HUES64 (cell line): ENCODE measurements at regions not wholly inside any gene's neighbourhood (a gene's known extent, or its start where the extent isn't known, plus 50 kb on each side); places are given as distances from the start of the nearest gene placed in this dataset.

Source experiments
- H3K27ac ChIP-seq: 2 replicates; pipeline ENCODE4 v1.7.0; 2013; ENCODE audit warnings: low read depth, low read length, inconsistent platforms
- H3K27me3 ChIP-seq: 2 replicates; pipeline ENCODE4 v1.6.1; 2013; ENCODE audit warnings: mild to moderate bottlenecking, low read length; ENCODE audit not compliant: insufficient read depth
- H3K36me3 ChIP-seq: 2 replicates; pipeline ENCODE4 v1.6.1; 2013; ENCODE audit warnings: mild to moderate bottlenecking, low read length; ENCODE audit not compliant: insufficient read depth
- H3K4me1 ChIP-seq: 2 replicates; pipeline ENCODE4 v1.6.1; 2013; ENCODE audit warnings: mild to moderate bottlenecking, low read length, moderate library complexity; ENCODE audit not compliant: insufficient read depth
- H3K4me3 ChIP-seq: 2 replicates; pipeline ENCODE4 v1.5.1; 2013; ENCODE audit warnings: mild to moderate bottlenecking, low read length, moderate library complexity
- H3K9ac ChIP-seq: 2 replicates; pipeline ENCODE4 v1.6.1; 2013; ENCODE audit warnings: mild to moderate bottlenecking, low read depth, low read length
- H3K9me3 ChIP-seq: 2 replicates; pipeline ENCODE4 v1.6.1; 2013; ENCODE audit warnings: low read depth, low read length; ENCODE audit not compliant: insufficient read depth
- WGBS: fragments of 150-250, 120-280 bp; methylation state at CpG from one replicate; pipeline ENCODE4 v1.1.7; 2013; ENCODE audit warnings: missing lambda C conversion rate; 5-methylcytosine and 5-hydroxymethylcytosine counted together

DNA sequence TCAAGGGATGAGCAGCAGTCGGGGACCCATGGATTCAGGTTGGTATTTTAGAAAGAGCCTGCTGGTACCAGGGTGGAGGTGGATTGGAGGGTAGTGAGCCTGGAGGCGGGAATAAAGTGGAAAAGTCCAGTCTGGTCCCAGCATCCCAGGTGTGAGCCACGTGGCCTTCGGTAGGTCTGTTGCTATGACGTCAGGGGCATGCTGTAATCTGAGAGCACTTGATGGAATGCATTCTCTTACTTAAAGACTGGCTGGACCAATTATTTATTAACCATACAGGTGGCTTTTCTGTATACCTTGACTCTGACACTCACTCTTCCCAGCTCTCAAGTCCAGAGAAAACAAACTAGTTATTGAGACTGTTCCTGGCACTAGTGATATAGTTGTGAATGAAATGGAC lies 389.9 kb upstream of the RGMA start:
- WGBS, result 81% methylated on average over 5 of the region's 5 CpGs
- no peaks in the 10 kb centered on the region for H3K9me3 ChIP-seq
- H3K36me3 ChIP-seq, result no peaks in the 10 kb centered on the region
- H3K9ac ChIP-seq, result no peak overlapping the region
- H3K27ac ChIP-seq, result no peak overlapping the region
- H3K27me3 ChIP-seq, result no peaks in the 10 kb centered on the region; the same call in 1 of the 2 replicates
- H3K4me1 ChIP-seq, result peaks cover 32% of the 10 kb centered on the region
- no peak overlapping the region for H3K4me3 ChIP-seq

DNA sequence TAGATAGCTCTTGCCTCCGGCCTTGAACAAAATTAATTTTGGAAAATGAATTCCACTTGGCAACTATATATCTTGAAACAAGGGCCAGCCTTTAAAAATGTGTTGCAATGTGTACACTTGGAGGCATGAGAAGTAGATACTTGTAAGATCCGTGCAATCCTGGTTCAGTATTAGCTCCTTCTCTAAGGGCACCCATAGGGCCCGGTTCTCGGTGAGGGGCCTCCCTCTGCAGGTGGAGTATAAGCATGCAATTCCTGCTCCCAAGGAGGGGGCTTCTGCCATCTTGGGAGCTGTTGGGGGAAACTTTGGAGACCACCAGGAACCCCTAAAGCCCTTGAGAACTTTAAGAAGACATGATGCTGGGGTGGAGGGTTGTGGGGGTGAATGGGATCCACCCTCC lies 388.7 kb upstream of the RGMA start:
- Histone ChIP-seq H3K9me3 (no peaks in the 10 kb centered on the region), H3K9ac (peak overlapping the region; percentile 17; the same call in 1 of the 2 replicates), H3K4me3 (no peak overlapping the region), H3K27me3 (no peaks in the 10 kb centered on the region; the same call in 1 of the 2 replicates), H3K4me1 (peaks cover 32% of the 10 kb centered on the region), H3K36me3 (no peaks in the 10 kb centered on the region), H3K27ac (peak overlapping the region; percentile 85)
- WGBS, result 5% methylated on average over 4 of the region's 4 CpGs

DNA sequence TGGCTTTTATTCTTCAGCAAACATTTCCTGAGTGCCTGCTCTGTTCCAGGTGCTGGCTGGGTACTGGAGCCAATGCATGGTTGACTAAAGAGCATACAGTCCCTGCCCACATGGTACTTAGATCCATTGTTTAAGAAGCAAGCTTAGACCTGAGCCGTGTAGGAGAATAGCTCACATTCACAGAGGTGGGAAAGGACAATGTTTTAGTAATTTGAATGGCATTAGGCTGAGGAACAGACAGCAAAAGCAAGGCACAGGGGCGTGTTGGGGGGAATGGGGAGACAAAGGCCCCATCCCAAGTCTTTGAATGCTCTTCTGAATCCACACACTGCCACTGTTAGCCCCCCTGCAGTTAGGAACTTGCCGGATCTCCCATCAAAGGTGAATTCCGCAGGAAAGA lies 388.2 kb upstream of the RGMA start:
- H3K9me3 ChIP-seq, result no peaks in the 10 kb centered on the region
- H3K4me1 ChIP-seq, result peaks cover 34% of the 10 kb centered on the region
- H3K27me3 ChIP-seq, result no peaks in the 10 kb centered on the region; the same call in 1 of the 2 replicates
- no peak overlapping the region for H3K4me3 ChIP-seq
- peak overlapping the region; percentile 85; the same call in 1 of the 2 replicates for H3K27ac ChIP-seq
- H3K9ac ChIP-seq, result 0 out of 2 replicates have a peak overlapping the region, but pooled peaks have one; percentile 9
- 0% methylated on average over 4 of the region's 4 CpGs for WGBS
- H3K36me3 ChIP-seq, result no peaks in the 10 kb centered on the region

DNA sequence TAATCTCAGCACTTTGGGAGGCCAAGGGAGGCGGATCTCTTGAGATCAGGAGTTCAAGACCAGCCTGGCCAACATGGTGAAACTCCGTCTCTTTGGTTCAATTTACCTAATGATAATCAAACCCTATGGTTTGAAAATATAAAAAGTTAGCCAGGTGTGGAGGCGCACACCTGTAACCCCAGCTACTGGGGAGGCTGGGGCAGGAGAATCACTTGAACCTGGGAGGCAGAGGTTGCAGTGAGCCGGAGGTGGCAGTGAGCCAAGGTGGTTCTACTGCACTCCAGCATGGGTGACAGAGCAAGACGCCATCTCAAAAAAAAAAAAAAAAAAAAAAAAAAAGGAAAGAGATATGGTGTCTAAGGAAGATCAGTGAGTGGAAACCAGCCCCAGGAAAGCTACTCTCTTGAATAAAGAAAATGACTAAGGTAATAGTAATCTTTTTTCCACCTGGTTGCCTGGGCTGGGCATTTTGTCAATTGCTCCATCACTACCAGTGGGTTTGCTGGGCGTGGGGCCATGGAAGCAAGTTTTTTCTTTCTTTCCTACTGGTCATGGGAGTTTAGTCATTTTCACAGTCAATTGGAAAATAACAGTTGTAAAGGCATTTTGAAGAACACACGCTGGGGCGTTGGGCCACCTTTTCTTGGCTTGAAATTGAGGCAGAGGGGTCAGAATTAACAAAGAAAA lies 387.6 kb upstream of the RGMA start:
- H3K4me3 ChIP-seq, result no peak overlapping the region
- H3K9ac ChIP-seq, result 0 out of 2 replicates have a peak overlapping the region, but pooled peaks have one; percentile 9
- H3K27me3 ChIP-seq, result no peaks in the 10 kb centered on the region; the same call in 1 of the 2 replicates
- no peaks in the 10 kb centered on the region for H3K36me3 ChIP-seq
- 66% methylated on average over 8 of the region's 8 CpGs for WGBS
- peak overlapping the region; percentile 85; the same call in 1 of the 2 replicates for H3K27ac ChIP-seq
- no peaks in the 10 kb centered on the region for H3K9me3 ChIP-seq
- peaks cover 38% of the 10 kb centered on the region for H3K4me1 ChIP-seq

GRCh38 chr15:93474728-93475127 lies 385.7 kb upstream of the RGMA start:
- H3K9me3 ChIP-seq, result no peaks in the 10 kb centered on the region
- no peaks in the 10 kb centered on the region for H3K36me3 ChIP-seq
- H3K4me3 ChIP-seq, result no peak overlapping the region
- H3K9ac ChIP-seq, result no peak overlapping the region
- peaks cover 39% of the 10 kb centered on the region for H3K4me1 ChIP-seq
- 94% methylated on average over 9 of the region's 9 CpGs for WGBS
- H3K27ac ChIP-seq, result no peak overlapping the region
- no peaks in the 10 kb centered on the region; the same call in 1 of the 2 replicates for H3K27me3 ChIP-seq

DNA sequence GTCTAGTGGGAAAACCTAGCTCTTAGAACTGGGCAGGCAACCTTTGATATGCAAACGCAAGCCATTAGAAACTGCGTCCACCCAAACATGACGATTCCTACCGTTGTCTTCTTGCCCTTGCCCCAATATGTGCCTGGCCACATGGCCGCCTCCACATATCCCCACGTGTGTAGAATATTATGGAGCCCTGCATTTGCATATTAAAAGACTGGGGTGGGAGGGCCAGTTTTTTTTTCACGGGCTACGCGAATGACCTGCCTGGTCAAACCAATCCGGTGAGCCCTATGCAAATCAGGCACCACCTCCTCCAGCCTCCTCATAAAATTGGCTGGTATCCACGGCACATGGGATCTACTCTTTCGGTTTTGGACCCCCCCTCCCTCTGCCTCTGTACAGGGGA lies 381.0 kb upstream of the RGMA start:
- H3K27ac ChIP-seq, result no peak overlapping the region
- H3K27me3 ChIP-seq, result no peaks in the 10 kb centered on the region
- H3K9ac ChIP-seq, result no peak overlapping the region
- no peaks in the 10 kb centered on the region for H3K9me3 ChIP-seq
- H3K36me3 ChIP-seq, result no peaks in the 10 kb centered on the region
- 55% methylated on average over 12 of the region's 12 CpGs for WGBS
- H3K4me3 ChIP-seq, result no peak overlapping the region
- H3K4me1 ChIP-seq, result peaks cover 31% of the 10 kb centered on the region

GRCh38 chr15:93467337-93467736 lies 378.3 kb upstream of the RGMA start:
- Histone ChIP-seq H3K27ac (no peak overlapping the region), H3K27me3 (no peaks in the 10 kb centered on the region)

GRCh38 chr15:93466380-93466779 lies 377.4 kb upstream of the RGMA start:
- H3K9ac ChIP-seq, result no peak overlapping the region
- no peak overlapping the region for H3K4me3 ChIP-seq
- no peak overlapping the region for H3K27ac ChIP-seq
- no peaks in the 10 kb centered on the region for H3K36me3 ChIP-seq
- 89% methylated on average over 1 of the region's 1 CpG for WGBS
- H3K27me3 ChIP-seq, result no peaks in the 10 kb centered on the region
- H3K4me1 ChIP-seq, result peaks cover 25% of the 10 kb centered on the region
- no peaks in the 10 kb centered on the region for H3K9me3 ChIP-seq

More at GRCh38 chr15:93467337-93467736, 378.3 kb upstream of the RGMA start:
- Histone ChIP-seq H3K9me3 (no peaks in the 10 kb centered on the region), H3K4me3 (no peak overlapping the region), H3K9ac (no peak overlapping the region), H3K36me3 (no peaks in the 10 kb centered on the region), H3K4me1 (peaks cover 30% of the 10 kb centered on the region)
- WGBS, result 75% methylated on average over 3 of the region's 3 CpGs

DNA sequence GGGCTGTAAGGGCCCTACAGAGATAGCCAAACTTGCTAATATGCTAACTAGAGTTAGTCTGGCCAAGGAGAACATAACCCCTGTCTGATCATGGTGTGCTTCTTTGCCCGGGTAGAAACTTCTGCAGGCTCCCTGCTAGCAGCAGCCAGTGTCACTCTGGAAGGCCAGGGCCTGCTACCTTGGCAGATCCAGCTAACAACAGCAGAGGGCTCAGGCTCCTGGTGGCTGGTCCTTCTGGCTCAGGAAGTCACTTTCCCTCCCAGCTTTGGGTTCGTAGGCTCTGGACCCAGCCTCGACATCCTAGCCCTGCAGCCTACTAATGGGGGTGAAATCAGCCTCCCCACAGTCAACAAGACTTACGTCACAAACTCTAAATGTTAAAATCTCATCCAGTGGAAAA lies 373.7 kb upstream of the RGMA start:
- 93% methylated on average over 4 of the region's 4 CpGs for WGBS
- no peak overlapping the region for H3K27ac ChIP-seq
- H3K4me3 ChIP-seq, result no peak overlapping the region
- no peak overlapping the region for H3K9ac ChIP-seq
- peaks cover 13% of the 10 kb centered on the region for H3K4me1 ChIP-seq
- H3K27me3 ChIP-seq, result no peaks in the 10 kb centered on the region
- H3K36me3 ChIP-seq, result no peaks in the 10 kb centered on the region
- H3K9me3 ChIP-seq, result no peaks in the 10 kb centered on the region

GRCh38 chr15:93460717-93461116 lies 371.7 kb upstream of the RGMA start:
- H3K27ac ChIP-seq, result no peak overlapping the region

GRCh38 chr15:93459396-93459795 lies 370.4 kb upstream of the RGMA start:
- 98% methylated on average over 3 of the region's 3 CpGs for WGBS
- Histone ChIP-seq H3K9ac (no peak overlapping the region), H3K4me3 (no peak overlapping the region), H3K36me3 (no peaks in the 10 kb centered on the region), H3K27ac (no peak overlapping the region), H3K9me3 (no peaks in the 10 kb centered on the region), H3K4me1 (no peaks in the 10 kb centered on the region; the same call in 1 of the 2 replicates), H3K27me3 (no peaks in the 10 kb centered on the region)

More at GRCh38 chr15:93460717-93461116, 371.7 kb upstream of the RGMA start:
- Histone ChIP-seq H3K4me3 (no peak overlapping the region), H3K36me3 (no peaks in the 10 kb centered on the region), H3K9me3 (no peaks in the 10 kb centered on the region), H3K4me1 (no peaks in the 10 kb centered on the region; the same call in 1 of the 2 replicates), H3K9ac (no peak overlapping the region), H3K27me3 (no peaks in the 10 kb centered on the region)
